Duodenal mucosa (tissue), 2 donors: ENCODE measurements at regions not wholly inside any gene's neighbourhood (a gene's known extent, or its start where the extent isn't known, plus 50 kb on each side); places are given as distances from the start of the nearest gene placed in this dataset.

ENCODE experiments used
- H3K27ac ChIP-seq: one replicate; pipeline ENCODE4 v1.7.0; 2013; ENCODE audit warnings: low read depth, low read length
- H3K27me3 ChIP-seq, 2 donors: one replicate each; pipeline ENCODE4 v1.7.0; 2013; ENCODE audit warnings: low read length in 2 of 2, control low read depth in 1 of 2; ENCODE audit not compliant: insufficient read depth in 2 of 2, control insufficient read depth in 1 of 2
- H3K36me3 ChIP-seq, 2 donors: one replicate each; pipeline ENCODE4 v1.7.0; 2013; ENCODE audit warnings: low read length in 2 of 2, control low read depth in 1 of 2; ENCODE audit not compliant: insufficient read depth in 2 of 2, control insufficient read depth in 1 of 2
- H3K4me1 ChIP-seq, 2 donors: one replicate each; pipeline ENCODE4 v1.7.0; 2013; ENCODE audit warnings: low read length in 2 of 2, control low read depth in 1 of 2; ENCODE audit not compliant: insufficient read depth in 2 of 2, control insufficient read depth in 1 of 2
- H3K4me3 ChIP-seq, 2 donors: one replicate each; pipeline ENCODE4 v1.7.0; 2013; ENCODE audit warnings: low read length in 2 of 2, low read depth in 1 of 2
- H3K9ac ChIP-seq, 2 donors: one replicate each; pipeline ENCODE4 v1.7.0; 2013; ENCODE audit warnings: low read length in 2 of 2, low read depth in 1 of 2
- H3K9me3 ChIP-seq, 2 donors: one replicate each; pipeline ENCODE4 v1.7.0; 2013; ENCODE audit warnings: low read length in 2 of 2, control low read depth in 1 of 2; ENCODE audit not compliant: control insufficient read depth in 1 of 2

GRCh38 chrX:128759177-128759576 lies 707.0 kb upstream of the ACTRT1 start:
- H3K36me3 ChIP-seq: no peaks in the 10 kb centered on the region
- H3K4me1 ChIP-seq: no peaks in the 10 kb centered on the region
- no peaks in the 10 kb centered on the region for H3K9me3 ChIP-seq
- H3K4me3 ChIP-seq: no peak overlapping the region
- H3K27me3 ChIP-seq: no peaks in the 10 kb centered on the region
- no peak overlapping the region for H3K9ac ChIP-seq
- H3K27ac ChIP-seq: no peak overlapping the region

GRCh38 chrX:128754130-128754529 lies 701.9 kb upstream of the ACTRT1 start:
- H3K9me3 ChIP-seq: no peaks in the 10 kb centered on the region
- H3K4me1 ChIP-seq: no peaks in the 10 kb centered on the region
- no peak overlapping the region for H3K9ac ChIP-seq
- no peaks in the 10 kb centered on the region for H3K27me3 ChIP-seq
- H3K4me3 ChIP-seq: no peak overlapping the region
- H3K36me3 ChIP-seq: no peaks in the 10 kb centered on the region
- H3K27ac ChIP-seq: no peak overlapping the region

GRCh38 chrX:128739539-128739938 lies 687.3 kb upstream of the ACTRT1 start:
- no peaks in the 10 kb centered on the region for H3K9me3 ChIP-seq
- no peaks in the 10 kb centered on the region for H3K36me3 ChIP-seq
- H3K27me3 ChIP-seq: no peaks in the 10 kb centered on the region
- H3K27ac ChIP-seq: no peak overlapping the region
- H3K4me3 ChIP-seq: no peak overlapping the region
- no peaks in the 10 kb centered on the region for H3K4me1 ChIP-seq
- H3K9ac ChIP-seq: no peak overlapping the region

- Histone ChIP-seq H3K9ac (no peak overlapping the region), H3K4me3 (no peak overlapping the region), H3K27me3 (no peaks in the 10 kb centered on the region), H3K9me3 (no peaks in the 10 kb centered on the region), H3K4me1 (no peaks in the 10 kb centered on the region), H3K36me3 (no peaks in the 10 kb centered on the region), H3K27ac (no peak overlapping the region)
Observed at GRCh38 chrX:128728943-128729342, 676.7 kb upstream of the ACTRT1 start.

GRCh38 chrX:128717635-128718578 lies 665.7 kb upstream of the ACTRT1 start:
- no peaks in the 10 kb centered on the region for H3K4me1 ChIP-seq

GRCh38 chrX:128714425-128714824 lies 662.2 kb upstream of the ACTRT1 start:
- no peaks in the 10 kb centered on the region for H3K27me3 ChIP-seq
- no peaks in the 10 kb centered on the region for H3K36me3 ChIP-seq
- H3K9me3 ChIP-seq: no peaks in the 10 kb centered on the region
- no peak overlapping the region for H3K4me3 ChIP-seq
- H3K27ac ChIP-seq: no peak overlapping the region
- no peaks in the 10 kb centered on the region for H3K4me1 ChIP-seq
- no peak overlapping the region for H3K9ac ChIP-seq

More at GRCh38 chrX:128717635-128718578, 665.7 kb upstream of the ACTRT1 start:
- no peaks in the 10 kb centered on the region for H3K27me3 ChIP-seq
- no peak overlapping the region for H3K4me3 ChIP-seq
- H3K27ac ChIP-seq: no peak overlapping the region
- H3K9ac ChIP-seq: no peak overlapping the region
- no peaks in the 10 kb centered on the region for H3K36me3 ChIP-seq
- no peaks in the 10 kb centered on the region for H3K9me3 ChIP-seq

- H3K9ac ChIP-seq: no peak overlapping the region
- H3K27ac ChIP-seq: no peak overlapping the region
- H3K4me3 ChIP-seq: no peak overlapping the region
Observed at GRCh38 chrX:128699716-128700285, 647.6 kb upstream of the ACTRT1 start.

GRCh38 chrX:128698573-128699181 lies 646.5 kb upstream of the ACTRT1 start:
- no peaks in the 10 kb centered on the region for H3K27me3 ChIP-seq
- H3K36me3 ChIP-seq: no peaks in the 10 kb centered on the region
- H3K9ac ChIP-seq: no peak overlapping the region

More at GRCh38 chrX:128699716-128700285, 647.6 kb upstream of the ACTRT1 start:
- Histone ChIP-seq H3K36me3 (no peaks in the 10 kb centered on the region), H3K27me3 (no peaks in the 10 kb centered on the region), H3K4me1 (no peaks in the 10 kb centered on the region), H3K9me3 (no peaks in the 10 kb centered on the region)

GRCh38 chrX:128691872-128692271 lies 639.7 kb upstream of the ACTRT1 start:
- no peaks in the 10 kb centered on the region for H3K9me3 ChIP-seq
- H3K27ac ChIP-seq: no peak overlapping the region
- no peaks in the 10 kb centered on the region for H3K36me3 ChIP-seq
- H3K27me3 ChIP-seq: no peaks in the 10 kb centered on the region
- H3K4me1 ChIP-seq: no peaks in the 10 kb centered on the region
- no peak overlapping the region for H3K9ac ChIP-seq
- H3K4me3 ChIP-seq: no peak overlapping the region

More at GRCh38 chrX:128698573-128699181, 646.5 kb upstream of the ACTRT1 start:
- no peak overlapping the region for H3K27ac ChIP-seq
- no peaks in the 10 kb centered on the region for H3K4me1 ChIP-seq
- H3K4me3 ChIP-seq: no peak overlapping the region
- no peaks in the 10 kb centered on the region for H3K9me3 ChIP-seq

GRCh38 chrX:128685387-128685786 lies 633.2 kb upstream of the ACTRT1 start:
- Histone ChIP-seq H3K4me1 (no peaks in the 10 kb centered on the region), H3K36me3 (no peaks in the 10 kb centered on the region), H3K9me3 (no peaks in the 10 kb centered on the region), H3K27ac (no peak overlapping the region), H3K9ac (no peak overlapping the region), H3K4me3 (no peak overlapping the region), H3K27me3 (no peaks in the 10 kb centered on the region)
